ENCODE measurements at regions not wholly inside any gene's neighbourhood (a gene's known extent, or its start where the extent isn't known, plus 50 kb on each side); places are given as distances from the start of the nearest gene placed in this dataset.
A peak's percentile ranks its signal among the peaks of the same experiment; 100 is the strongest.
"Not testable (repeated sequence)": the region's sequence is repeated elsewhere in the genome, so short reads cannot be mapped to it uniquely, and the experiment has no call there.

- Histone ChIP-seq H3K9ac (no peak overlapping the region), H3K27ac (no peak overlapping the region), H3K4me2 (no peak overlapping the region), H3K27me3 (no peaks in the 10 kb centered on the region), H3K9me3 (no peaks in the 10 kb centered on the region), H4K20me1 (no peaks in the 10 kb centered on the region), H3K4me3 (no peak overlapping the region), H3K4me1 (peaks cover 8% of the 10 kb centered on the region; the same call in 1 of the 2 replicates), H3K36me3 (no peaks in the 10 kb centered on the region)
- no peak for TF ChIP-seq Cebpa-rat (IDR thresholded peaks at IDR 0.05)
Measured at GRCh38 chr1:238336531-238336930, 445.8 kb upstream of the ZP4 start.

GRCh38 chr1:238334170-238334569, 443.4 kb upstream of the ZP4 start:
- Histone ChIP-seq H3K27me3 (no peaks in the 10 kb centered on the region), H3K4me3 (no peak overlapping the region), H4K20me1 (no peaks in the 10 kb centered on the region), H3K9me3 (no peaks in the 10 kb centered on the region), H3K27ac (no peak overlapping the region), H3K4me1 (peaks cover 19% of the 10 kb centered on the region), H3K4me2 (no peak overlapping the region), H3K9ac (no peak overlapping the region), H3K36me3 (no peaks in the 10 kb centered on the region)
- no peak for TF ChIP-seq Cebpa-rat (IDR thresholded peaks at IDR 0.05)

- Histone ChIP-seq H3K9me3 (peaks cover 11% of the 10 kb centered on the region; the same call in 1 of the 2 replicates), H3K27me3 (no peaks in the 10 kb centered on the region), H3K4me3 (no peak overlapping the region), H3K36me3 (no peaks in the 10 kb centered on the region), H3K9ac (no peak overlapping the region), H3K4me2 (no peak overlapping the region), H3K27ac (no peak overlapping the region), H4K20me1 (no peaks in the 10 kb centered on the region), H3K4me1 (peaks cover 19% of the 10 kb centered on the region)
- TF ChIP-seq Cebpa-rat (IDR thresholded peaks at IDR 0.05) = no peak
Measured at GRCh38 chr1:238331557-238331956, 440.8 kb upstream of the ZP4 start.

- no peak overlapping the region for H3K9ac ChIP-seq
- H3K4me2 ChIP-seq = peak overlapping the region; percentile 31; the same call in 1 of the 2 replicates
- H3K4me3 ChIP-seq = no peak overlapping the region
- H3K27me3 ChIP-seq = no peaks in the 10 kb centered on the region
- 0 out of 2 replicates have a peak overlapping the region, but pooled peaks have one; percentile 20 for H3K27ac ChIP-seq
- no peaks in the 10 kb centered on the region for H3K36me3 ChIP-seq
- no peaks in the 10 kb centered on the region for H4K20me1 ChIP-seq
- H3K4me1 ChIP-seq = peaks cover 19% of the 10 kb centered on the region
- no peak for TF ChIP-seq Cebpa-rat (IDR thresholded peaks at IDR 0.05)
- H3K9me3 ChIP-seq = peaks cover 11% of the 10 kb centered on the region; the same call in 1 of the 2 replicates
Measured at GRCh38 chr1:238329671-238330070, 438.9 kb upstream of the ZP4 start.

- Histone ChIP-seq H3K9me3 (peaks cover 11% of the 10 kb centered on the region; the same call in 1 of the 2 replicates), H3K4me1 (peaks cover 19% of the 10 kb centered on the region)
- H3K4me3 ChIP-seq, H4K20me1 ChIP-seq, H3K4me2 ChIP-seq, H3K27me3 ChIP-seq, H3K36me3 ChIP-seq, H3K27ac ChIP-seq, H3K9ac ChIP-seq: not testable (repeated sequence)
Measured at GRCh38 chr1:238327033-238327432, 436.3 kb upstream of the ZP4 start.

- H4K20me1 ChIP-seq, H3K36me3 ChIP-seq, H3K4me2 ChIP-seq, H3K27me3 ChIP-seq, H3K9ac ChIP-seq, H3K27ac ChIP-seq, H3K4me3 ChIP-seq: not testable (repeated sequence)
- Histone ChIP-seq H3K9me3 (peaks cover 11% of the 10 kb centered on the region; the same call in 1 of the 2 replicates), H3K4me1 (peaks cover 15% of the 10 kb centered on the region)
Measured at GRCh38 chr1:238326479-238326878, 435.8 kb upstream of the ZP4 start.

- no peaks in the 10 kb centered on the region for H4K20me1 ChIP-seq
- no peaks in the 10 kb centered on the region for H3K27me3 ChIP-seq
- no peak overlapping the region for H3K4me3 ChIP-seq
- H3K4me1 ChIP-seq = no peaks in the 10 kb centered on the region
- no peak overlapping the region for H3K4me2 ChIP-seq
- H3K36me3 ChIP-seq = no peaks in the 10 kb centered on the region
- H3K27ac ChIP-seq = no peak overlapping the region
- TF ChIP-seq Cebpa-rat (IDR thresholded peaks at IDR 0.05) = no peak
- H3K9ac ChIP-seq = no peak overlapping the region
- H3K9me3 ChIP-seq = peaks cover 11% of the 10 kb centered on the region; the same call in 1 of the 2 replicates
Measured at GRCh38 chr1:238324211-238324864, 433.6 kb upstream of the ZP4 start.

- no peak overlapping the region for H3K4me2 ChIP-seq
- no peaks in the 10 kb centered on the region for H3K36me3 ChIP-seq
- peaks cover 11% of the 10 kb centered on the region; the same call in 1 of the 2 replicates for H3K9me3 ChIP-seq
- no peaks in the 10 kb centered on the region for H4K20me1 ChIP-seq
- H3K4me3 ChIP-seq = no peak overlapping the region
- H3K27ac ChIP-seq = no peak overlapping the region
- H3K9ac ChIP-seq = no peak overlapping the region
- no peaks in the 10 kb centered on the region for H3K27me3 ChIP-seq
- H3K4me1 ChIP-seq = no peaks in the 10 kb centered on the region
- TF ChIP-seq Cebpa-rat (IDR thresholded peaks at IDR 0.05) = peak; percentile 32; the same call in 1 of the 2 replicates
Measured at GRCh38 chr1:238323490-238323889, 432.8 kb upstream of the ZP4 start.

- H4K20me1 ChIP-seq = no peaks in the 10 kb centered on the region
- no peak overlapping the region for H3K4me2 ChIP-seq
- no peak overlapping the region for H3K27ac ChIP-seq
- no peaks in the 10 kb centered on the region for H3K4me1 ChIP-seq
- H3K27me3 ChIP-seq = no peaks in the 10 kb centered on the region
- no peak for TF ChIP-seq Cebpa-rat (IDR thresholded peaks at IDR 0.05)
- H3K36me3 ChIP-seq = no peaks in the 10 kb centered on the region
- H3K4me3 ChIP-seq = no peak overlapping the region
- no peaks in the 10 kb centered on the region for H3K9me3 ChIP-seq
- H3K9ac ChIP-seq = no peak overlapping the region
Measured at GRCh38 chr1:238319957-238320356, 429.2 kb upstream of the ZP4 start.

- H3K4me2 ChIP-seq = no peak overlapping the region
- no peak overlapping the region for H3K27ac ChIP-seq
- TF ChIP-seq Cebpa-rat (IDR thresholded peaks at IDR 0.05) = no peak
- H3K9ac ChIP-seq = no peak overlapping the region
- no peak overlapping the region for H3K4me3 ChIP-seq
- no peaks in the 10 kb centered on the region for H3K9me3 ChIP-seq
- H3K4me1 ChIP-seq = no peaks in the 10 kb centered on the region
- H3K36me3 ChIP-seq = no peaks in the 10 kb centered on the region
- no peaks in the 10 kb centered on the region for H3K27me3 ChIP-seq
- H4K20me1 ChIP-seq = no peaks in the 10 kb centered on the region
Measured at GRCh38 chr1:238318294-238319110, 427.8 kb upstream of the ZP4 start.

All from BLaER1 (cell line).